ENCODE measurements at regions not wholly inside any gene's neighbourhood (a gene's known extent, or its start where the extent isn't known, plus 50 kb on each side); places are given as distances from the start of the nearest gene placed in this dataset.

GRCh38 chr3:83890763-83891135 is 1068.0 kb upstream of the CADM2 start:
- ChIA-PET POLR2A (no interaction called here), RAD21 (ENCODE audit: low non-redundant PET in 1 of 2, low total read pairs in 2 of 2, uncharacterized antibody in 2 of 2, unreplicated experiment in 2 of 2) (no interaction called here), CTCF (no interaction called here)
- H3K36me3 ChIP-seq (ENCODE audit: control insufficient read depth in 1 of 2, insufficient read depth in 2 of 2, low read length in 2 of 2) = no peaks in the 10 kb centered on the region
- no peak overlapping the region for H3K9ac ChIP-seq (ENCODE audit: low read length)
- H4K20me1 ChIP-seq (ENCODE audit: insufficient read depth) = no peaks in the 10 kb centered on the region
- no peak overlapping the region for H2AFZ ChIP-seq (ENCODE audit: low read depth, low read length, poor library complexity, severe bottlenecking)
- no peak overlapping the region for H3K27ac ChIP-seq (ENCODE audit: low read depth, low read length)
- no peaks in the 10 kb centered on the region for H3K4me1 ChIP-seq (ENCODE audit: control insufficient read depth in 1 of 2, insufficient read depth in 2 of 2, low read length in 2 of 2)
- H3K79me2 ChIP-seq (ENCODE audit: insufficient read depth, low read length) = no peaks in the 10 kb centered on the region
- ATAC-seq (no peak), DNase-seq (ENCODE audit: low read depth, low spot score) (no peak)
- TF ChIP-seq SRF (IDR thresholded peaks at IDR 0.05; ENCODE audit: low read depth) = no peak
- no peak for TF ChIP-seq EZH2 (IDR thresholded peaks at IDR 0.05)
- TF ChIP-seq ELF1 (IDR thresholded peaks at IDR 0.05; ENCODE audit: borderline replicate concordance, low read depth) = no peak
- TF ChIP-seq SIN3A (IDR thresholded peaks at IDR 0.05; ENCODE audit: low read depth) = no peak
- no peak for TF ChIP-seq REST (IDR thresholded peaks at IDR 0.05; ENCODE audit: low read depth)
- no peak for TF ChIP-seq JUND (IDR thresholded peaks at IDR 0.05)
- TF ChIP-seq, protein P1, sequence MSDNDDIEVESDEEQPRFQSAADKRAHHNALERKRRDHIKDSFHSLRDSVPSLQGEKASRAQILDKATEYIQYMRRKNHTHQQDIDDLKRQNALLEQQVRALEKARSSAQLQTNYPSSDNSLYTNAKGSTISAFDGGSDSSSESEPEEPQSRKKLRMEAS (IDR thresholded peaks at IDR 0.05) = no peak
- no peaks in the 10 kb centered on the region for H3K9me2 ChIP-seq (ENCODE audit: insufficient read depth)
- intact Hi-C loops (cut with micrococcal nuclease) = no loop called here
- H3K4me2 ChIP-seq (ENCODE audit: low read length) = no peak overlapping the region
- no peak overlapping the region for H3K4me3 ChIP-seq (replicated peaks in 1 of 2; ENCODE audit: low read depth in 1 of 2, low read length in 2 of 2)
- H3K9me3 ChIP-seq (ENCODE audit: control insufficient read depth in 1 of 2, insufficient read depth in 1 of 2, low read depth in 1 of 2, low read length in 2 of 2) = peaks cover 4 to 6% of the 10 kb centered on the region in 2 experiments; a peak in 2 of 4 replicates
- no TSS peak for BruUV-seq (replicated peaks)
- H3K27me3 ChIP-seq (ENCODE audit: insufficient read depth, low read length) = no peaks in the 10 kb centered on the region

DNA sequence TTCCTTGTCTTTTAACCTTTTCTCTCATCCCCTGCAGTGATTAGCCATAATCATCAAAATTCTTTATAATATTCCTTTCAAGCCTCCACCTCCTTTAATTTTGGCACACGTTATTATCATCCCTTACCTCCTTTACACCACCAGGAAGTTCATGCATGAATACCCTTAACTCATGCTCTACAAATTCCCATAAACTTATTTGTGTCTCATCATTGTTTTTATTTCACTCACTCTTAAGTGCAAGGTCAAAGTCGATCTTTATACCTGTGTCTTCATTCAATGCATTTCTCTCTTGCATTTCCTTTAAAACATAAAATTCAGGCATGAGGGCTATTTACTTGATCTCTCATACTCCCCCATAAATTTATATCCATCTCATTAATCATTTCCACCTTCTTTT is 1064.6 kb upstream of the CADM2 start:
- H3K36me3 ChIP-seq (ENCODE audit: control insufficient read depth in 1 of 2, insufficient read depth in 2 of 2, low read length in 2 of 2) = no peaks in the 10 kb centered on the region
- H3K79me2 ChIP-seq (ENCODE audit: insufficient read depth, low read length) = no peaks in the 10 kb centered on the region
- no peaks in the 10 kb centered on the region for H4K20me1 ChIP-seq (ENCODE audit: insufficient read depth)
- H3K9me2 ChIP-seq (ENCODE audit: insufficient read depth) = no peaks in the 10 kb centered on the region
- H3K4me3 ChIP-seq (replicated peaks in 1 of 2; ENCODE audit: low read depth in 1 of 2, low read length in 2 of 2) = no peak overlapping the region
- BruUV-seq (replicated peaks) = no TSS peak
- no peak overlapping the region for H3K27ac ChIP-seq (ENCODE audit: low read depth, low read length)
- H3K4me2 ChIP-seq (ENCODE audit: low read length) = no peak overlapping the region
- no peak overlapping the region for H2AFZ ChIP-seq (ENCODE audit: low read depth, low read length, poor library complexity, severe bottlenecking)
- no peaks in the 10 kb centered on the region for H3K4me1 ChIP-seq (ENCODE audit: control insufficient read depth in 1 of 2, insufficient read depth in 2 of 2, low read length in 2 of 2)
- RAD21 ChIA-PET (ENCODE audit: low non-redundant PET in 1 of 2, low total read pairs in 2 of 2, uncharacterized antibody in 2 of 2, unreplicated experiment in 2 of 2) = no interaction called here
- H3K9ac ChIP-seq (ENCODE audit: low read length) = no peak overlapping the region
- TF ChIP-seq FOSL1 (IDR thresholded peaks at IDR 0.05; ENCODE audit: low read depth) (no peak), CEBPB (IDR thresholded peaks at IDR 0.05; ENCODE audit: low read depth) (no peak), RAD21 (IDR thresholded peaks at IDR 0.05; ENCODE audit: low read depth) (no peak), YY1 (IDR thresholded peaks at IDR 0.05; ENCODE audit: extremely low read depth, insufficient replicate concordance, low read depth, low read length) (no peak), ZBTB33 (IDR thresholded peaks at IDR 0.05; ENCODE audit: extremely low read depth, insufficient replicate concordance, low read length) (no peak), POLR2A (IDR thresholded peaks at IDR 0.05; ENCODE audit: borderline replicate concordance, extremely low read depth, insufficient read depth, insufficient read length) (no peak), ATF3 (IDR thresholded peaks at IDR 0.05) (no peak)
- intact Hi-C loops (cut with micrococcal nuclease) = no loop called here
- H3K27me3 ChIP-seq (ENCODE audit: insufficient read depth, low read length) = no peaks in the 10 kb centered on the region
- H3K9me3 ChIP-seq (ENCODE audit: control insufficient read depth in 1 of 2, insufficient read depth in 1 of 2, low read depth in 1 of 2, low read length in 2 of 2) = peaks cover 9 to 13% of the 10 kb centered on the region in 2 experiments; a peak in 2 of 4 replicates
- CTCF ChIA-PET = no interaction called here
- POLR2A ChIA-PET = no interaction called here
- ATAC-seq = no peak
- DNase-seq (ENCODE audit: low read depth, low spot score) = no peak
